HEK293T (cell line): ENCODE measurements at regions not wholly inside any gene's neighbourhood (a gene's known extent, or its start where the extent isn't known, plus 50 kb on each side); places are given as distances from the start of the nearest gene placed in this dataset.

Source experiments
- CTCF ChIA-PET: fragments of 350-600 bp; formaldehyde crosslinking; extraction: SDS; loops from one replicate; lab custom pipeline; 2021; ENCODE audit warnings: antibody characterized with exemption, inconsistent platforms; lab: Yijun Ruan, JAX
- POLR2A ChIA-PET: fragments of 350-600 bp; formaldehyde crosslinking; extraction: SDS; loops from one replicate; lab custom pipeline; 2020; ENCODE audit warnings: antibody characterized with exemption, inconsistent platforms; lab: Yijun Ruan, JAX
- DNase-seq: peaks from one replicate; pipeline ENCODE4 v3.0.0; 2012; ENCODE audit warnings: mixed read lengths; ENCODE audit errors: extremely low spot score
- ARNT ChIP-seq: fragments of 450-650 bp; IDR thresholded peaks from 2 replicates; pipeline ENCODE4 v1.6.1; 2017; ENCODE audit warnings: mild to moderate bottlenecking
- BHLHE40 ChIP-seq: fragments of 450-650 bp; IDR thresholded peaks from 2 replicates; pipeline ENCODE4 v1.6.1; 2016; ENCODE audit warnings: mild to moderate bottlenecking, moderate library complexity, borderline replicate concordance
- CTBP1 ChIP-seq: fragments of 450-650 bp; IDR thresholded peaks from 2 replicates; pipeline ENCODE4 v1.6.1; 2016; ENCODE audit warnings: borderline replicate concordance
- ELF4 ChIP-seq: fragments of 450-650 bp; IDR thresholded peaks from 2 replicates; pipeline ENCODE4 v1.6.1; 2017; ENCODE audit warnings: antibody characterized with exemption
- FOXA1 ChIP-seq: fragments of 450-650 bp; IDR thresholded peaks from 2 replicates; pipeline ENCODE4 v1.6.1; 2016; ENCODE audit warnings: mild to moderate bottlenecking
- FOXK2 ChIP-seq: fragments of 450-650 bp; IDR thresholded peaks from 2 replicates; pipeline ENCODE4 v1.6.1; 2016; ENCODE audit warnings: mild to moderate bottlenecking
- FOXM1 ChIP-seq: fragments of 450-650 bp; IDR thresholded peaks from 2 replicates; pipeline ENCODE4 v1.6.1; 2017; ENCODE audit warnings: mild to moderate bottlenecking, borderline replicate concordance
- HDGF ChIP-seq: fragments of 450-650 bp; IDR thresholded peaks from 2 replicates; pipeline ENCODE4 v1.6.1; 2017; ENCODE audit warnings: antibody characterized with exemption, borderline replicate concordance
- L3MBTL2 ChIP-seq: fragments of 450-650 bp; conservative IDR thresholded peaks from 2 replicates; pipeline ENCODE4 v1.6.1; 2016; ENCODE audit warnings: mild to moderate bottlenecking
- LEF1 ChIP-seq: fragments of 450-650 bp; IDR thresholded peaks from 2 replicates; pipeline ENCODE4 v1.6.1; 2017; ENCODE audit warnings: mild to moderate bottlenecking, borderline replicate concordance
- NFRKB ChIP-seq: fragments of 450-650 bp; IDR thresholded peaks from 2 replicates; pipeline ENCODE4 v1.6.1; 2016; ENCODE audit warnings: mild to moderate bottlenecking, moderate library complexity
- SP1 ChIP-seq: fragments of 450-650 bp; IDR thresholded peaks from 2 replicates; pipeline ENCODE4 v1.6.1; 2017
- SUZ12 ChIP-seq: fragments of 450-650 bp; IDR thresholded peaks from 2 replicates; pipeline ENCODE4 v1.6.1; 2016; ENCODE audit warnings: mild to moderate bottlenecking
- TARDBP ChIP-seq: fragments of 450-650 bp; IDR thresholded peaks from 2 replicates; pipeline ENCODE4 v1.6.1; 2016
- ZNF384 ChIP-seq: fragments of 450-650 bp; IDR thresholded peaks from 2 replicates; pipeline ENCODE4 v1.6.1; 2016
- TF ChIP-seq, protein P1 (sequence below): fragments of 450-650 bp; IDR thresholded peaks from 2 replicates; pipeline ENCODE4 v1.6.1; 2016

GRCh38 chr7:68420342-68421192 is 1177.7 kb upstream of the AUTS2 start:
- ChIA-PET POLR2A (no interaction called here), CTCF (no interaction called here)
- DNase-seq, result no peak
- TF ChIP-seq LEF1 (no peak), ELF4 (no peak)

DNA sequence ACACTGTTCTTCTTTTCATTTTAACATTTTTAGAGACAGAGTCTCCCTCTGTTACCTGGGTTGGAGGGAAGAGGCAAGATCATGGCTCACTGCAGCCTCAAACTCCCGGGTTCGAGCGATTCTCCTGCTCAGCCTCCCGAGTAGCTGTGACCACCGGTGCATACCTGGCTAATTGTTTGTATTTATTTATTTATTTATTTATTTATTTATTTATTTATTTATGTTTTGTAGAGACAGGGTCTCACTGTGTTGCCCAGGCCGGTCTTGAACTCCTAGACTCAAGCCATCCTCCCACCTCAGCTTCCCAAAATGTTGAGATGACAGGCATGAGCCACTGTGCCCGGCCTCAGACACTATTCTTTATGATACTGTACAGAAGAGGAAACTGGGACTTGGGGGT is 1176.6 kb upstream of the AUTS2 start:
- POLR2A ChIA-PET, result no interaction called here
- CTCF ChIA-PET, result interaction anchor here (0.6 kb wide), 1 partner anchor 101 kb away, joined by 5 read pairs; no protein-coding TSS in a partner anchor
- TF ChIP-seq CTBP1, result no peak
- no peak for TF ChIP-seq FOXM1
- TF ChIP-seq TARDBP, result no peak
- TF ChIP-seq SP1, result no peak
- TF ChIP-seq ZNF384, result no peak
- no peak for TF ChIP-seq BHLHE40
- TF ChIP-seq L3MBTL2, result no peak
- TF ChIP-seq NFRKB, result no peak
- TF ChIP-seq LEF1, result no peak
- TF ChIP-seq HDGF, result no peak
- TF ChIP-seq ARNT, result no peak
- TF ChIP-seq, protein P1, sequence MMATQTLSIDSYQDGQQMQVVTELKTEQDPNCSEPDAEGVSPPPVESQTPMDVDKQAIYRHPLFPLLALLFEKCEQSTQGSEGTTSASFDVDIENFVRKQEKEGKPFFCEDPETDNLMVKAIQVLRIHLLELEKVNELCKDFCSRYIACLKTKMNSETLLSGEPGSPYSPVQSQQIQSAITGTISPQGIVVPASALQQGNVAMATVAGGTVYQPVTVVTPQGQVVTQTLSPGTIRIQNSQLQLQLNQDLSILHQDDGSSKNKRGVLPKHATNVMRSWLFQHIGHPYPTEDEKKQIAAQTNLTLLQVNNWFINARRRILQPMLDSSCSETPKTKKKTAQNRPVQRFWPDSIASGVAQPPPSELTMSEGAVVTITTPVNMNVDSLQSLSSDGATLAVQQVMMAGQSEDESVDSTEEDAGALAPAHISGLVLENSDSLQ, result no peak
- no peak for TF ChIP-seq FOXK2
- no peak for TF ChIP-seq ELF4
- no peak for TF ChIP-seq FOXA1
- no peak for TF ChIP-seq SUZ12
- no peak for DNase-seq

DNA sequence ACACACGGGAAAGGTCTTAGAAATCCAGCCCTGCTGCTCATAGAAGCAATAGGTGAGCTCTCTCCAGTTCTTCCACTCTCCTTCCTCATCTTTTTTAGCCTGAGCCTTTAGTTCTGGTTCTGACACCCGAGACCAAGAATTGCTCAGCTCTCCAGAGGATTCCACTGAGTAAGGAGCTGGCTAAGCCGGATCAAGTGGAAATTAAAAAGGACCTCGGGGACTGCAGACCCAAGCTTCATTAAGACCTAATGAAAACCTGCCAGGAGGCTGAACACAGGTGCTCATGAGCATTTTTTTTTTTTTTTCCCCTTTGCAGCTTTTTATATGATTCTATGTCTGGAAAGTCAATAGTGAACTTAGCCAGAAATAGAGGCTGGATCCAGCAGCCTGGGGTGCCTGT is 1176.0 kb upstream of the AUTS2 start:
- CTCF ChIA-PET, result interaction anchor here (0.6 kb wide), 1 partner anchor 101 kb away, joined by 5 read pairs; no protein-coding TSS in a partner anchor
- POLR2A ChIA-PET, result no interaction called here
- DNase-seq, result no peak
- no peak for TF ChIP-seq ELF4
- no peak for TF ChIP-seq NFRKB
- no peak for TF ChIP-seq BHLHE40
- TF ChIP-seq FOXM1, result no peak
- no peak for TF ChIP-seq SUZ12
- TF ChIP-seq FOXA1, result no peak
- TF ChIP-seq ZNF384, result no peak
- no peak for TF ChIP-seq LEF1
- TF ChIP-seq HDGF, result no peak
- no peak for TF ChIP-seq ARNT
- TF ChIP-seq, protein P1, result no peak
- TF ChIP-seq TARDBP, result no peak
- no peak for TF ChIP-seq SP1
- TF ChIP-seq CTBP1, result no peak
- TF ChIP-seq FOXK2, result no peak

GRCh38 chr7:68423356-68423755 is 1174.9 kb upstream of the AUTS2 start:
- no peak for TF ChIP-seq FOXA1
- POLR2A ChIA-PET, result no interaction called here
- CTCF ChIA-PET, result no interaction called here
- DNase-seq, result no peak

DNA sequence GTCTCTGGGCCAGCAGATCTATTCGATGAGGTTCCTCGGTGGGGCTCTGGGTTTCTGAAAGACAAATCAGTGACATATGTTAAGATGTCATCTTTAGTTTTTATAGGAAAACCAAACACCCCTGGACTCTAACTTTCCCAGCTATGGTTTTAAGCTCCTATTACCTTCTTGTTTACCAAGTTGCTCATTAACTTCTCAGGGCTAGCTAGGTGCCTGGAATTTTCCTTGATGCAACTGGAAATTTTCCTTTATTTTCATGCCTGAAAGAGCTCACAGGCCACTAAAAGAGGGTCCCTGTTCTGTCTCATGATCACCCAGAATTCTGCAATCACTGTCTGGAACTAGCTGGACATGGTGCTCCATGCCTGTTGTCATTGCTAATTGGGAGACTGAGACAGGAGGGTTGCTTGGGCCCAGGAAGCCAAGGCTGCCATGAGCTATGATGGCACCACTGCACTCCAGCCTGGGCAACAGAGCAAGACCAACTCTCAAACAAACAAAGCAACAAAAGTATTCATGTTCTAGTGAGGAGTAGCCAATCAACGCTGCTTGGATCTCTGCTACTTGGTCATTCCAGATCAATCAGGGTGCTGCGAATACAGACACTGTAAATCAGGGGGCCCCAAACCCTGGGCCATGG is 1173.5 kb upstream of the AUTS2 start:
- ChIA-PET CTCF (interaction anchor here (0.6 kb wide), 2 partner anchors 40 to 1007 kb away, joined by 3 read pairs; no protein-coding TSS in a partner anchor), POLR2A (no interaction called here)

GRCh38 chr7:68425377-68425776 is 1172.9 kb upstream of the AUTS2 start:
- ChIA-PET CTCF (no interaction called here), POLR2A (no interaction called here)
- TF ChIP-seq FOXA1, result no peak
- DNase-seq, result no peak

More for the DNA sequence above, 1173.5 kb upstream of the AUTS2 start:
- DNase-seq, result no peak
- TF ChIP-seq CTBP1 (no peak), BHLHE40 (no peak), FOXM1 (no peak), L3MBTL2 (no peak), LEF1 (no peak), ARNT (no peak), FOXK2 (no peak), SUZ12 (no peak), TARDBP (no peak), ELF4 (no peak), ZNF384 (no peak), HDGF (no peak), SP1 (no peak), NFRKB (no peak), FOXA1 (no peak)
- TF ChIP-seq, protein P1, result no peak
